ENCODE measurements at regions not wholly inside any gene's neighbourhood (a gene's known extent, or its start where the extent isn't known, plus 50 kb on each side); places are given as distances from the start of the nearest gene placed in this dataset.

DNA sequence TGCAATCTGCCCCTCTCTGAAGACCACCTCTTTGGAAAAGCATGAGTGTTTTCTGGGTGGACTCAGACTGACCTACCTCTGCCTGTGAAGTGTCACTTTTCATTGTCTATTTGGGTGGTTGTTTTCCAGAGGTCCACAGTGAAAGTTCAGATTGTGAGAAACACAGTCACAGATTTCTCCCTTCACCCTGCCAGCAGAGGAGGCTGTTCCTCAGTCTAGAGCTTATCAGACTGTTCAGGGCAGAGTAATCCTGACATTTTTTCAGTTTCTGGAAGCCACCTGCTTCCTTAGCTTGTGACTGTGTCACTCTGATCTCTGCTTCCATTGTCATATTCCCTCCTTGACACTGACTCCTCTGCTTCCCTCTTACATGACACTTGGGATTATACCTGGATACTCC is 55.4 kb upstream of the RMP24 start:
- H4K5ac ChIP-seq (ENCODE audit: insufficient read length, low read depth, low read length), result no peak overlapping the region
- H4K91ac ChIP-seq (replicated peaks; ENCODE audit: insufficient read length, low read length), result no peak overlapping the region
- H3K14ac ChIP-seq (ENCODE audit: insufficient read length), result no peak overlapping the region
- H3K27me3 ChIP-seq (replicated peaks in 1 of 4; ENCODE audit: control insufficient read depth in 3 of 4, extremely low read depth in 1 of 4, insufficient read depth in 3 of 4, low read length in 3 of 4), result no peaks in the 10 kb centered on the region
- no peak overlapping the region for H3K56ac ChIP-seq (replicated peaks; ENCODE audit: insufficient read length, low read depth, low read length)
- no peak overlapping the region for H3K18ac ChIP-seq (ENCODE audit: extremely low read depth, low read length)
- H3K9me3 ChIP-seq (ENCODE audit: insufficient read depth in 2 of 2, low read depth in 1 of 2, low read length in 1 of 2), result no peaks in the 10 kb centered on the region
- H3K36me3 ChIP-seq (ENCODE audit: control insufficient read depth in 2 of 4, insufficient read depth in 4 of 4, low read length in 3 of 4), result no peaks in the 10 kb centered on the region; a peak in 1 of 8 replicates
- no peak for FAIRE-seq
- H3K9ac ChIP-seq (replicated peaks in 1 of 4; ENCODE audit: extremely low read depth in 1 of 4, low read depth in 3 of 4, low read length in 3 of 4), result no peak overlapping the region
- H3K79me1 ChIP-seq (ENCODE audit: low read depth, low read length), result peaks cover 3% of the 10 kb centered on the region
- DNase-seq (ENCODE audit: low read depth in 1 of 2, low spot score in 2 of 2), result no peak
- H3K23ac ChIP-seq (ENCODE audit: insufficient read length), result no peak overlapping the region
- H2BK120ac ChIP-seq (replicated peaks; ENCODE audit: low read depth, low read length), result no peak overlapping the region
- TF ChIP-seq, protein P1, sequence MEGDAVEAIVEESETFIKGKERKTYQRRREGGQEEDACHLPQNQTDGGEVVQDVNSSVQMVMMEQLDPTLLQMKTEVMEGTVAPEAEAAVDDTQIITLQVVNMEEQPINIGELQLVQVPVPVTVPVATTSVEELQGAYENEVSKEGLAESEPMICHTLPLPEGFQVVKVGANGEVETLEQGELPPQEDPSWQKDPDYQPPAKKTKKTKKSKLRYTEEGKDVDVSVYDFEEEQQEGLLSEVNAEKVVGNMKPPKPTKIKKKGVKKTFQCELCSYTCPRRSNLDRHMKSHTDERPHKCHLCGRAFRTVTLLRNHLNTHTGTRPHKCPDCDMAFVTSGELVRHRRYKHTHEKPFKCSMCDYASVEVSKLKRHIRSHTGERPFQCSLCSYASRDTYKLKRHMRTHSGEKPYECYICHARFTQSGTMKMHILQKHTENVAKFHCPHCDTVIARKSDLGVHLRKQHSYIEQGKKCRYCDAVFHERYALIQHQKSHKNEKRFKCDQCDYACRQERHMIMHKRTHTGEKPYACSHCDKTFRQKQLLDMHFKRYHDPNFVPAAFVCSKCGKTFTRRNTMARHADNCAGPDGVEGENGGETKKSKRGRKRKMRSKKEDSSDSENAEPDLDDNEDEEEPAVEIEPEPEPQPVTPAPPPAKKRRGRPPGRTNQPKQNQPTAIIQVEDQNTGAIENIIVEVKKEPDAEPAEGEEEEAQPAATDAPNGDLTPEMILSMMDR (IDR thresholded peaks at IDR 0.05; ENCODE audit: control extremely low read depth in 1 of 3, insufficient read depth in 1 of 3, low read depth in 1 of 3, low read length in 3 of 3), result peak in 2 of 3 experiments; percentile 46 to 58; a peak in 3 of 4 replicates
- TF ChIP-seq RAD21 (IDR thresholded peaks at IDR 0.05 in 1 of 2, conservative IDR thresholded peaks at IDR 0.05 in 1 of 2; ENCODE audit: low read depth in 2 of 2, low read length in 2 of 2) (peak; percentile 43 to 58), PHF8 (conservative IDR thresholded peaks at IDR 0.05; ENCODE audit: low read depth, low read length) (no peak)
- H3K4ac ChIP-seq (replicated peaks; ENCODE audit: insufficient read length, low read depth, low read length), result no peak overlapping the region
- ChIA-PET CTCF (ENCODE audit: partially characterized antibody) (interaction anchor here (0.7 to 4.9 kb wide), 13 partner anchors 8 to 289 kb away, joined by 3 to 28 read pairs (median 5); no protein-coding TSS in a partner anchor), POLR2A (ENCODE audit: partially characterized antibody) (interaction anchor here (1.0 kb wide), 1 partner anchor 90 kb away, joined by 3 read pairs; no protein-coding TSS in a partner anchor)
- H2BK15ac ChIP-seq (ENCODE audit: low read length), result no peak overlapping the region
- no peak overlapping the region for H3K27ac ChIP-seq (ENCODE audit: low read depth, low read length)
- H3K23me2 ChIP-seq (ENCODE audit: low read depth, low read length), result no peaks in the 10 kb centered on the region
- H2AFZ ChIP-seq (ENCODE audit: low read length), result no peak overlapping the region
- no peak overlapping the region for H2AK5ac ChIP-seq (ENCODE audit: low read depth, low read length)
- no peaks in the 10 kb centered on the region for H4K20me1 ChIP-seq (replicated peaks in 1 of 2; ENCODE audit: control insufficient read depth in 1 of 2, insufficient read depth in 2 of 2, low read length in 2 of 2)
- H3K4me2 ChIP-seq (ENCODE audit: insufficient read depth in 1 of 2, low read depth in 2 of 2, low read length in 2 of 2), result no peak overlapping the region
- H2BK5ac ChIP-seq (ENCODE audit: low read depth, low read length), result no peak overlapping the region
- no peak overlapping the region for H4K8ac ChIP-seq (ENCODE audit: extremely low read depth, insufficient read depth, low read length)
- no peak overlapping the region for H2BK12ac ChIP-seq (ENCODE audit: low read depth, low read length)
- no peaks in the 10 kb centered on the region for H3K79me2 ChIP-seq (ENCODE audit: control insufficient read depth in 1 of 2, insufficient read depth in 2 of 2, low read length in 2 of 2)
- no peak overlapping the region for H3K4me3 ChIP-seq (ENCODE audit: extremely low read depth in 1 of 4, insufficient read depth in 2 of 4, low read depth in 3 of 4, low read length in 4 of 4)
- no peak overlapping the region for H2BK20ac ChIP-seq (ENCODE audit: low read length)
- peaks cover 0 to 4% (median 3%) of the 10 kb centered on the region in 4 experiments; a peak in 5 of 7 replicates for H3K4me1 ChIP-seq (replicated peaks in 1 of 4; ENCODE audit: control insufficient read depth in 3 of 4, insufficient read depth in 4 of 4, low read length in 3 of 4)
